Uterus (tissue), 3 donors: ENCODE measurements at regions not wholly inside any gene's neighbourhood (a gene's known extent, or its start where the extent isn't known, plus 50 kb on each side); places are given as distances from the start of the nearest gene placed in this dataset.

Experiments used
- DNase-seq, 2 donors: peaks; one replicate each; pipeline ENCODE4 v3.0.0-alpha.2; 2019 to 2020
- H3K27ac ChIP-seq, 2 donors: fragments of 200-600 bp; sonication (generic); 1 replicate in 1 of 2; 2 replicates in 1 of 2; pipeline ENCODE4 v1.5.1; 2016 to 2018
- H3K27me3 ChIP-seq, 2 donors: fragments of 200-600 bp; sonication (generic); one replicate each; pipeline ENCODE4 v1.5.1; 2018 to 2019; ENCODE audit warnings: control low read depth in 1 of 2
- H3K36me3 ChIP-seq, 2 donors: fragments of 200-600 bp; sonication (generic); one replicate each; pipeline ENCODE4 v1.5.1; 2019; ENCODE audit warnings: control low read depth in 1 of 2
- H3K4me1 ChIP-seq, 2 donors: fragments of 200-600 bp; sonication (generic); one replicate each; pipeline ENCODE4 v1.5.1; 2018 to 2019; ENCODE audit warnings: control low read depth in 1 of 2
- H3K4me3 ChIP-seq, 2 donors: fragments of 200-600 bp; sonication (generic); 1 replicate in 1 of 2; 2 replicates in 1 of 2; pipeline ENCODE4 v1.5.1; 2018 to 2019; ENCODE audit warnings: mild to moderate bottlenecking in 1 of 2
- H3K9me3 ChIP-seq, 2 donors: fragments of 200-600 bp; sonication (generic); one replicate each; pipeline ENCODE4 v1.5.1; 2019; ENCODE audit warnings: control low read depth in 1 of 2
- CTCF ChIP-seq, 4 experiments: fragments of 200-600 bp in 2 of 4; fragments of 450-650 bp in 2 of 4; sonication (generic) in 2 of 4; IDR thresholded peaks; one replicate each; pipeline ENCODE4 v1.5.1; 2016 to 2019; ENCODE audit warnings: antibody characterized with exemption in 4 of 4, mild to moderate bottlenecking in 2 of 4, moderate library complexity in 1 of 4
- POLR2A ChIP-seq, 2 donors: fragments of 450-650 bp; IDR thresholded peaks; one replicate each; pipeline ENCODE4 v1.6.1; 2016; ENCODE audit warnings: antibody characterized with exemption in 2 of 2, mild to moderate bottlenecking in 1 of 2, moderate library complexity in 1 of 2
- intact Hi-C: fragments of 100-400 bp; cut with DNase I; formaldehyde crosslinking; loops from one replicate; pipeline ENCODE4 v1.15.1; 2023; ENCODE audit warnings: low total_unique reads
- donor health status: DM: yes; HTN: yes; CAD: no.

- Histone ChIP-seq H3K27ac (no peak overlapping the region), H3K4me1 (no peaks in the 10 kb centered on the region), H3K36me3 (no peaks in the 10 kb centered on the region), H3K9me3 (no peaks in the 10 kb centered on the region), H3K4me3 (no peak overlapping the region), H3K27me3 (no peaks in the 10 kb centered on the region)
- intact Hi-C loops, result no loop called here
- no peak for DNase-seq
- TF ChIP-seq POLR2A (IDR thresholded peaks at IDR 0.05) (no peak), CTCF (IDR thresholded peaks at IDR 0.05) (no peak)
These were observed 708.2 kb downstream of the UQCRFS1 start for GRCh38 chr19:28504727-28505126.

GRCh38 chr19:28504139-28504538, 708.8 kb downstream of the UQCRFS1 start:
- H3K9me3 ChIP-seq, result no peaks in the 10 kb centered on the region
- no peaks in the 10 kb centered on the region for H3K4me1 ChIP-seq
- H3K27ac ChIP-seq, result no peak overlapping the region
- DNase-seq, result no peak
- H3K36me3 ChIP-seq, result no peaks in the 10 kb centered on the region
- TF ChIP-seq CTCF (IDR thresholded peaks at IDR 0.05) (no peak), POLR2A (IDR thresholded peaks at IDR 0.05) (no peak)
- intact Hi-C loops, result no loop called here
- H3K27me3 ChIP-seq, result no peaks in the 10 kb centered on the region
- no peak overlapping the region for H3K4me3 ChIP-seq

GRCh38 chr19:28502879-28503734, 709.8 kb downstream of the UQCRFS1 start:
- no peak for DNase-seq
- intact Hi-C loops, result no loop called here
- Histone ChIP-seq H3K36me3 (no peaks in the 10 kb centered on the region), H3K27me3 (no peaks in the 10 kb centered on the region), H3K9me3 (no peaks in the 10 kb centered on the region), H3K27ac (no peak overlapping the region), H3K4me3 (no peak overlapping the region), H3K4me1 (no peaks in the 10 kb centered on the region)
- TF ChIP-seq POLR2A (IDR thresholded peaks at IDR 0.05), result no peak

- DNase-seq, result no peak
- no peaks in the 10 kb centered on the region for H3K4me1 ChIP-seq
- no peaks in the 10 kb centered on the region for H3K36me3 ChIP-seq
- TF ChIP-seq POLR2A (IDR thresholded peaks at IDR 0.05) (no peak), CTCF (IDR thresholded peaks at IDR 0.05) (no peak)
- H3K27me3 ChIP-seq, result no peaks in the 10 kb centered on the region
- intact Hi-C loops, result no loop called here
- H3K9me3 ChIP-seq, result no peaks in the 10 kb centered on the region
- no peak overlapping the region for H3K4me3 ChIP-seq
- H3K27ac ChIP-seq, result no peak overlapping the region
These were observed 711.0 kb downstream of the UQCRFS1 start for GRCh38 chr19:28501976-28502375.

GRCh38 chr19:28500982-28501630, 711.8 kb downstream of the UQCRFS1 start:
- H3K9me3 ChIP-seq, result no peaks in the 10 kb centered on the region
- H3K27ac ChIP-seq, result no peak overlapping the region
- H3K4me3 ChIP-seq, result no peak overlapping the region
- H3K4me1 ChIP-seq, result no peaks in the 10 kb centered on the region
- no peak for TF ChIP-seq POLR2A (IDR thresholded peaks at IDR 0.05)
- TF ChIP-seq CTCF (IDR thresholded peaks at IDR 0.05), result no peak
- intact Hi-C loops, result no loop called here
- H3K36me3 ChIP-seq, result no peaks in the 10 kb centered on the region
- DNase-seq, result no peak
- H3K27me3 ChIP-seq, result no peaks in the 10 kb centered on the region
